HG02571 (cell line): ENCODE measurements at regions not wholly inside any gene's neighbourhood (a gene's known extent, or its start where the extent isn't known, plus 50 kb on each side); places are given as distances from the start of the nearest gene placed in this dataset.
"Not testable (repeated sequence)": the region's sequence is repeated elsewhere in the genome, so short reads cannot be mapped to it uniquely, and the experiment has no call there.

ENCODE experiments used
- ATAC-seq: cut with Tn5 transposase; IDR thresholded peaks from one replicate; pipeline ENCODE4 v1.9.1; 2021; ENCODE audit warnings: mild to moderate bottlenecking, moderate library complexity; ENCODE audit not compliant: unreplicated experiment

GRCh38 chr1:201636097-201636496 is 97.2 kb downstream of the NAV1 start:
- no peak for ATAC-seq

DNA sequence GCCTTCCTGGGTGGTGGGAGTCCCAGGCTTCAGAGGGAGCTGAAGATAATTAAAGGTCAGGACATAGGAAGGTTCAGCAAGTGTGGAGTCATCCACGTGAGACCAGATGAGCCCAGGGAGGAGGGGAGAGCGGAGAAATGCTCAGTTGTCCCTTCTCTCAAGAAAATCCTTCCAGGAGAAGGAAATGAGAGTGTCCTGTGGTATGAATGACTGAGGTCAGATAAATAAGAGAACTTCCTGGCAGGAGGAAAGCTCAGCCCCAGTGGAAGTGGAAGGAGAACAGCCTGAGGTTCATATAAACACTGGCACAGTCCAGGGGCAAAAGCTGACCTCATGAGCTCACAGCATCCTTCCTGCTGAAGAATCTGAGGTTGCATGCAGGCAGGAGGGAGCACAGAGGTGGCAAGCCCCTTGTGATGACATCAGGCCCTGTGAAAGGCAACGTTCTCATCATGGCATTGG is 97.6 kb downstream of the NAV1 start:
- ATAC-seq: no peak

GRCh38 chr1:201637282-201638079 is 98.6 kb downstream of the NAV1 start:
- ATAC-seq: no peak

DNA sequence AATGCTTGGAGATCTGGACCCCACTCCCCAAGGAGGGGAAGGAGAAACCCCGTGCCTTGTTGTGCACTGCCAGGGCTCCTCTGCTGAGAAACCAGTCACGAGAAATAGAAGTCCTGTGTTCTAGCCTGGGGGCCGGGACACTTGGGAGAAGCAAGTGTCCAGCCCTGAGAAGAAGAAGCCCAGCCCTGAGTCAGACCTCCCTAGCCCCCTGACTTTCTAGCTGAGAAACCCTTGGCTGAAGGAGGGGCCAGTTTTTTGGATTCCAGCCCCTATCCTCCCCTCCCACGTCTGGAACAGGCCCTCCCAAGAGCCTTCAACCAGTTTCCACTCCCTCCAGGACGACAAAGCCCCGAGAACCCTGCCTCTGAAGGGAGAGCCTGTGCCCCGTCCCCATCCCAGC is 100.5 kb downstream of the NAV1 start:
- ATAC-seq: no peak

GRCh38 chr1:201639826-201640225 is 100.9 kb downstream of the NAV1 start:
- ATAC-seq: no peak

DNA sequence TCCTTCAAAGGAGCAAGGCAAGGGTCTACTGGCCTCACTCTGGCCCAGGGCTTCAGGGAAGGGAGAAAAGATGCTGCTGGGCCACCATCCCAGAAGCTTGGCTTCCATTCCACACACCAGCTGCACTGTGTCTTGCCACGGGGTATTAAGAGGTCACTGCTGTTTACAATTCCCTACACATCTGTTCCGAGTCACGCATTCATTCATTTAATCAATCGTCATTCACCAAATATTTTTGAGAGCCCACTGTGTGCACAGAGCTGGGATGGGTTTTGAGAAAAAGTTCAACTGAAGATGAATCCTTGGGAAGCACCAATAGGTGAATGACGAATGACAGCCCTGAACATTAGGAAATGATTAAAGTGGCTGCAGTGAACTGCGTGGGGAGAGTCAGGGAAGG is 101.7 kb downstream of the NAV1 start:
- ATAC-seq: no peak

DNA sequence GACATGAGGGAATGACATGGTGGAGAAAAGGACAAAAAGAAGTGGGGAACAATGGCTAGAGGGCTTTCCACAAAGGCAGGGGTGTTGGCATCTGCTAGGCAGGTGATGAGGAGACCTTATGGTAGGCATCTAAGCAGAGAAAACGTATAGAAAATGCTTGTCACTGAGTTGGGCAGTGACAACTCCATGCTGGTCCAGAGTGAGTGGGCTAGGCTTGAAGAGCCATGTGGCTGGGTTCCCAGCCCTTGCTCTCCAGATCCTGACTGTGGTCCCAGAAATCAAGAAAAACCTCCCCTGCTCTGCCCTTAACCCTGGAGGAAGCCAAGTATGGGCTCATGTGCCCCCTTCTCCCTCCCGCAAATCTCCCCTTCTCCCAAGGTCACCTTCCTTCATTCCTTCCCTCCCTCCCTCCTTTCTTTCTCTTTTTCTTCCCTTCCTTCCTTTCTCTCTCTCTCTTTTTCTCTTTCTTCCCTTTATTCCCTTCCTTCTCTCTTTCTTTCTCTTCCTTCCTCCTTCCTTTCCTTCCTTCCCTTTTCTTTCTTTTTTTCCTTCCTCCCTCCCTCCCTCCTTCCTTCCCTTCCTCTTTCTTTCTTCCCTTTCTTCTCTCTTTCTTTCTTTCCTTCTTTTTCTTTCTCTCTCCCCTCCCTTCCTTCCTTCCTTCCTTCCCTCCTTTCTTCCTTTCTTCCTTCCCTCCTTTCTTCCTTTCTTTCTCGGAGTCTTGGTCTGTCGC is 102.8 kb downstream of the NAV1 start:
- no peak for ATAC-seq

DNA sequence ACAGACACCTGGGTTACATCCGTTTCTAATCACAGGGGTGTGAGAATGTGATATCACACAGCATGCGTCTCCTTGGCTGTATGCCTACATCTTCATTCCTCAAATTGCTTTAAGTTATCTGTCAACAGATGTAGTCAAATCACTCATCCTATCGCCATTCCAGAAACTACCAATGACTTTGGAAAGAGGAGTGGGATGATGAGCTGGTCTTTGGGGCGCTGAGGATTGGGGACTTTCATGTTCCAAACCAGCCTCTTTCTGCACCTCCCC is 104.8 kb downstream of the NAV1 start:
- ATAC-seq: no peak

DNA sequence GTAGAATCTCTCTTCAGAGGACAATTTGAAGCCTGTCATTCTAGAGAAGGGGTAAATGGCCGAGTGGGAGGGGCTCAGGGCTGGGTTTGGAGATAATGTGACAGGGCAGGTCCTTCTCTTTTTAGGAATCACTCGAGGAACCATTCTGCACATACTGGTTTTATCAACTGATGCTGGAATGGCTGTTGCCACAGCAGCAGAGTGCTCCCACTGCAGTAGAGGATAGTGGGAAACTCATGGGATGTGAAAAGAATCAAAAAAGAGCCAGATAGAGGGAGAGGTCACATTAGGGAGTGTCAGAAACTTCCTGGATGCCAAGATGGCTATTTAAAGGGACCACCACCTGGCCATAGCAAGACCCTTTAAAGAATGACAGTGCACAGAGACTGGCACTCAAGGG is 105.3 kb downstream of the NAV1 start:
- ATAC-seq: no peak

DNA sequence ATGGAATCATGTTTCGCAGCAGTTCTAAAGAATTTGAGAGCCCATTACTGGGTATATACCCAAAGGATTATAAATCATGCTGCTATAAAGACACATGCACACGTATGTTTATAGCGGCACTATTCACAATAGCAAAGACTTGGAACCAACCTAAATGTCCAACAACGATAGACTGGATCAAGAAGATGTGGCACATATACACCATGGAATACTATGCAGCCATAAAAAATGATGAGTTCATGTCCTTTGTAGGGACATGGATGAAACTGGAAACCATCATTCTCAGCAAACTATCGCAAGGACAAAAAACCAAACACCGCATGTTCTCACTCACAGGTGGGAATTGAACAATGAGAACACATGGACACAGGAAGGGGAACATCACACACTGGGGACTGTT is 106.1 kb downstream of the NAV1 start:
- ATAC-seq: not testable (repeated sequence)

DNA sequence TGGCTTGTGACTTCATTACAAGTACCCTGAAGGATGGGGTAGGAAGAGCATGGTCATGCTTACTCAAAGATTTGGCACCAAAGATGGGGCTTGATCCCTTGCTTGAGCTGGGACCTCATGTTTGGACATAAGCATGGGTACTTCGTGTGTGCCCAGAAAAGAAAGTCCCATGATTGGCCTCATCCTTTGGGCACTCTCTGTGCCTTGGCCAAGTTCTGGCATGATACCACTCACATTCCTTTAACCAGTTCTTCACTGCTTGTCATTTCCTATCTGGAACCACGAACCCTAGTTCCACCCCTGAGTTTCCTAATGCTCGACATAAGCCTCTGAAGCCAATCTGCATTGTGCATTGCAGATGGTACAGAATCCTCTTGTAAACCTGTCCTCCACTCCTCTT is 107.0 kb downstream of the NAV1 start:
- no peak for ATAC-seq

GRCh38 chr1:201646411-201647022 is 107.6 kb downstream of the NAV1 start:
- ATAC-seq: no peak

DNA sequence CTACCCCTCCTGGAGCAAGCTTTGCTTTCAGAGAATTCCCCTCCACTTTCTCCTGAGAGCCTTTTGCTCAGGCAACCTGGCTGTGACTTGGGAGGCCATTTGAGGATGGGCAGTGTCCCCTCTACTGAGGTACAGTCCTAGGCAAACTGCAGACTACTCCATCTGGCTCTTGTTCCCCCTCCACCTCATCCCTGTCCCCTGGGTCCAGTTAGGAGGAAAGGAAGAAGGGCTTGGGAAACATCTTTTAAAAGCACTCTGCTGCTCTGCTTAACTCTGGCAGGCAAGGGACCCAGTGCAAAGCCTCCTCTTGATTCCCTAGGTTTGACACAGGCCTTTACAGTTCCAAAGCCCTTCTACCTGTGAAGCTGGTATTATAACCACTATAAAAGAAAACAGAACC is 108.2 kb downstream of the NAV1 start:
- no peak for ATAC-seq

GRCh38 chr1:201647722-201648065 is 108.8 kb downstream of the NAV1 start:
- ATAC-seq: no peak

GRCh38 chr1:201648066-201648906 is 109.4 kb downstream of the NAV1 start:
- ATAC-seq: no peak

- no peak for ATAC-seq
Measured at GRCh38 chr1:201648907-201649721, 110.2 kb downstream of the NAV1 start.

DNA sequence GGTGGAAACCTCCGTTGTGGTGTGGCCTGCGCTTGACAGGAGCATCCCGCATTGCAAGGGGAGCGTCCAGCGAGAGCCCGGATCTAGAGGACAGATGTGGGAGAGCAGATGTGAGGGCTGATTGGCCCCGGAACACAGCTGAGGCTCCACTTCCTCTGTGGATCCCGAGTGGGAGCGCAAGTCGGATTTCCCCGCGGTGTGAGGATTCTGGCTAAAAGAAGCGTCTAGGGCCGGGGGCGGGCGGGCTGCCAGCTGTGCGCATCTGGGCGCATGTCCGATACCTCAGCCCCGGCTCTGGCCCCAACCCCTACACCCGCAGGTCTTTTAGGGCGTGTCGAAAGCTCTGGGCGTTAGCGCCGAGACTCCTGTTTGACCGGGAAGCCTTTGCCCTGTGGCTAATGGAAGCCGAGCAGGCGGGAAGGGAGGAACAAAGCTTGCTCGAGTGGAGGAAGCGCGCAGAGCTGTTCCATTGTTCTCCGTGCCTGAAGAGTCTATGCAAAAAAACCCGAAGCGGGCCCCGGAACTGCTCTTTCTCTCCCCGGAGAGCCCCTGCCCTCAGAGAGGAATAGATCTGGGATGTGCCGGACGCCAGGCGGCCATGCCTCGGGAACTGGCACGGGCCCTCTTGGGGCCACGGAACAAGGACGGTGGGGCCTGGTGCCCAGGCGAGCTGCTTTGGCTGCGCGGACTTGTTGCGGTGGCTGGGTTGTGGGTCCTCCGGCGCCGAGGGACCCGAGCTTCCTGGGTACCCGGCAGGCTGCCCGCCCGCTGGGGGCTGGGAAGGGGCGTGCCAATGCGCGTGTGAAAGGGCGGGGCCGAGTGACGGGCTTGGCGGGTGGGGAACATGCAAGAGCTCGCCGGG is 111.1 kb downstream of the NAV1 start:
- no peak for ATAC-seq

DNA sequence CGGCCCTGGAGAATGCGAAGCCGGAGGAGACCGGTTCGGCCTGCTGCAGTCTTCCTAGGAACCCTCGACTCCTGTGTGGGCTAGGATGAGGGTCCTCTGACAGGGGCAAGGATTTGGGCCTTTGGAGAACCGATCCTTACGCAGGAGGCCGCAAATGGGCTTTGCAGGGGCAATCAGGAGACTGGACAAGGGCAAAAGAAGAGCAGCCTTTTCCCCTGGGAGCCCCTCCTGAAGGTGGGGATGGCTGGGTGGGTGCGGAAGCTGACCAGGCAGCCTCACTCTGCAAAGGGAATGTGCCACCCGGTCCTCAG is 111.7 kb downstream of the NAV1 start:
- ATAC-seq: no peak

GRCh38 chr1:201652181-201652580 is 113.3 kb downstream of the NAV1 start:
- ATAC-seq: no peak

- no peak for ATAC-seq
Measured at GRCh38 chr1:201653233-201653632, 114.3 kb downstream of the NAV1 start.
